Endothelial cell (in vitro differentiated cells): ENCODE measurements at regions not wholly inside any gene's neighbourhood (a gene's known extent, or its start where the extent isn't known, plus 50 kb on each side); places are given as distances from the start of the nearest gene placed in this dataset.

Experiments
- DNase-seq: peaks from one replicate; pipeline ENCODE4 v3.0.0; 2021; ENCODE audit warnings: low spot score
- H3K27ac Mint-ChIP-seq: one replicate; pipeline ENCODE4 v1.8.0; 2021; ENCODE audit warnings: mixed read lengths, inconsistent platforms; ENCODE audit not compliant: unreplicated experiment
- H3K27me3 Mint-ChIP-seq: one replicate; pipeline ENCODE4 v1.8.0; 2021; ENCODE audit warnings: mild to moderate bottlenecking, moderate library complexity, mixed read lengths, inconsistent platforms; ENCODE audit not compliant: unreplicated experiment
- H3K36me3 Mint-ChIP-seq: one replicate; pipeline ENCODE4 v1.8.0; 2021; ENCODE audit warnings: mild to moderate bottlenecking, low read depth, mixed read lengths, inconsistent platforms; ENCODE audit not compliant: unreplicated experiment
- H3K4me1 Mint-ChIP-seq: one replicate; pipeline ENCODE4 v1.8.0; 2021; ENCODE audit warnings: mild to moderate bottlenecking, mixed read lengths, inconsistent platforms; ENCODE audit not compliant: unreplicated experiment
- H3K4me3 Mint-ChIP-seq: one replicate; pipeline ENCODE4 v1.8.0; 2021; ENCODE audit warnings: mild to moderate bottlenecking, mixed read lengths, inconsistent platforms; ENCODE audit not compliant: unreplicated experiment
- H3K9me3 Mint-ChIP-seq: one replicate; pipeline ENCODE4 v1.8.0; 2021; ENCODE audit warnings: mixed read lengths, inconsistent platforms; ENCODE audit not compliant: unreplicated experiment
- TF ChIP-seq, protein P1 (sequence below): fragments of 200-600 bp; sonication (generic); IDR thresholded peaks from one replicate; pipeline ENCODE4 v1.5.0; 2021; ENCODE audit warnings: antibody characterized with exemption; ENCODE audit not compliant: unreplicated experiment

DNA sequence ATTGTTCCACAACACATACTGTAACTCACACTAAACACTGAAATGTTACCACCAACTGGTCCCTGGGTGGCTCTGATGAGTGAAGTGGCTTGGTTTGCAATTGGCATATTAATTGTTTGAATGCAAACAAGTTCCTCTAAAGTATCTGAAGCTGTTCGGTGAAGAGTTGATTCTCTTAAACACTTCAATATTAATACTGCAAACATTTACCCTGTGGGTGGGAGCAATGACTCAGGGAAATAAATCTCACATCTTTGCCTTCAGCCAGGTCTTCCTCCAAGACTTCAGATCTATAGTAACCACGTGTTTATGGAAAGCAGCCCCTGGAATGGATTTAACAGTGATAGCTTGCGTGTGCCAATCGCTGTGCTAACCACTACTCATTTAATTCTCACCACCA is 176.0 kb downstream of the MAFB start:
- no peaks in the 10 kb centered on the region for H3K9me3 Mint-ChIP-seq
- TF ChIP-seq, protein P1, sequence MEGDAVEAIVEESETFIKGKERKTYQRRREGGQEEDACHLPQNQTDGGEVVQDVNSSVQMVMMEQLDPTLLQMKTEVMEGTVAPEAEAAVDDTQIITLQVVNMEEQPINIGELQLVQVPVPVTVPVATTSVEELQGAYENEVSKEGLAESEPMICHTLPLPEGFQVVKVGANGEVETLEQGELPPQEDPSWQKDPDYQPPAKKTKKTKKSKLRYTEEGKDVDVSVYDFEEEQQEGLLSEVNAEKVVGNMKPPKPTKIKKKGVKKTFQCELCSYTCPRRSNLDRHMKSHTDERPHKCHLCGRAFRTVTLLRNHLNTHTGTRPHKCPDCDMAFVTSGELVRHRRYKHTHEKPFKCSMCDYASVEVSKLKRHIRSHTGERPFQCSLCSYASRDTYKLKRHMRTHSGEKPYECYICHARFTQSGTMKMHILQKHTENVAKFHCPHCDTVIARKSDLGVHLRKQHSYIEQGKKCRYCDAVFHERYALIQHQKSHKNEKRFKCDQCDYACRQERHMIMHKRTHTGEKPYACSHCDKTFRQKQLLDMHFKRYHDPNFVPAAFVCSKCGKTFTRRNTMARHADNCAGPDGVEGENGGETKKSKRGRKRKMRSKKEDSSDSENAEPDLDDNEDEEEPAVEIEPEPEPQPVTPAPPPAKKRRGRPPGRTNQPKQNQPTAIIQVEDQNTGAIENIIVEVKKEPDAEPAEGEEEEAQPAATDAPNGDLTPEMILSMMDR: no peak
- DNase-seq: no peak

DNA sequence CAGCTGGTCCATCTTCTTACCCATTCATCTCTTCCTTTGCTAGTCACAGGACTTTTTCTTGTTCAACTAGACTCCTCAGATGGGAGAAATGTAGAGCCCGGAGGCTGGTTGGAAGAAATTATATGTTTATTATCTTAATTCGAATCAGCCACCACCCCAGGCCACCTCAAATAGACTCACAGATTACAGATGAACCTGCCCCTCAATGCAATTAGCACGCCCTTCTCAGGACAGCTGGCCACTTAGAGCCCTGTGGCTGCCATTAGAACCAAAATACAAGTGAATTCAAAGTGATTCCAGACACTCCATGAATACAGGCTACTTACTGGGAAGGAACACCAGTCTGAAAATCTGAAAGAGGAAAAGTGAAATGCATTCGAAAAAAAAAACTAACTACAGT is 176.4 kb downstream of the MAFB start:
- H3K4me1 Mint-ChIP-seq: no peaks in the 10 kb centered on the region
- no peak overlapping the region for H3K27ac Mint-ChIP-seq
- no peaks in the 10 kb centered on the region for H3K9me3 Mint-ChIP-seq
- TF ChIP-seq, protein P1: no peak
- no peak overlapping the region for H3K4me3 Mint-ChIP-seq
- H3K27me3 Mint-ChIP-seq: no peaks in the 10 kb centered on the region
- no peaks in the 10 kb centered on the region for H3K36me3 Mint-ChIP-seq
- DNase-seq: no peak

More for the DNA sequence above, 176.0 kb downstream of the MAFB start:
- Mint-ChIP-seq H3K36me3 (no peaks in the 10 kb centered on the region), H3K4me3 (no peak overlapping the region), H3K27me3 (no peaks in the 10 kb centered on the region), H3K27ac (no peak overlapping the region), H3K4me1 (no peaks in the 10 kb centered on the region)

DNA sequence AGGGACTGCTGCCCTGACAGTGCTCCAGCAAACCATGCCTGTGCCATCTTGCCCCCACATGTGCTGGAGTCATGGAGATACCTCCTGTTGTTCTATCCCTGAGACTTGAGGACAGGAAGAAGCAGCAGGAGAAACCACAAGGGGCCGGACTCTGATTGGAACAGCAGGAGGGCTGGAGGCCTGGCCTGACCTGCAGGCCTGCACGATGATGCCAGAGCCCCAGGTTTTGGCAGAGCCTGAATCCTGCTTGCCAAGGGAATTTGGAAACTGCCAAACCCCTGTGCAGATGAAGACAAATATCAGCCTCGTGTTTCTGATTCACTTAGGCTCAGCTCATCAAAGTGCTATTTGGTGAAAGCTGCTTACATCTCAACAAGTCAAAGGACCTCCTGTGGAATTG is 177.6 kb downstream of the MAFB start:
- no peaks in the 10 kb centered on the region for H3K4me1 Mint-ChIP-seq
- H3K36me3 Mint-ChIP-seq: no peaks in the 10 kb centered on the region
- H3K4me3 Mint-ChIP-seq: no peak overlapping the region
- H3K9me3 Mint-ChIP-seq: no peaks in the 10 kb centered on the region
- TF ChIP-seq, protein P1: no peak
- H3K27me3 Mint-ChIP-seq: no peaks in the 10 kb centered on the region
- no peak for DNase-seq
- no peak overlapping the region for H3K27ac Mint-ChIP-seq

DNA sequence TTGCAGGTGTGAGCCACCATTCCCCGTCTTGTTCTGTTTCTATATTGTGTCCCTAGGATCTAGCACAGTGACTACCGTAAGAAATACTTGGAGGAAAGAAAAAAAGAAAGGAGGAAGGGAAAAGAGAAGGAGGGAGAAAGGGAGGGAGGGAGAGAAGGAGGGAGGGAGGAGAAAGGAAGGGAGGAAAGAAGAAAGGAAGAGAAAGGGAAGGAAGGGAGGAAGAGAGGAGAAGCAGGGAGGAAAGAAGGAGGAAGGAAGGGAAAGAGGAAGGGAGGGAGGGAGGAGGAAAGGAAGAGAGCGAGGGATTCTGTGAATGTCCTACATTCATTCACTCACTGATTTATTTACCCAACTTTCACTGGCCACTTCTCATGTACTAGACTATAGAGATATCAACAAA is 178.4 kb downstream of the MAFB start:
- Mint-ChIP-seq H3K4me3 (no peak overlapping the region), H3K27ac (no peak overlapping the region), H3K9me3 (no peaks in the 10 kb centered on the region)

DNA sequence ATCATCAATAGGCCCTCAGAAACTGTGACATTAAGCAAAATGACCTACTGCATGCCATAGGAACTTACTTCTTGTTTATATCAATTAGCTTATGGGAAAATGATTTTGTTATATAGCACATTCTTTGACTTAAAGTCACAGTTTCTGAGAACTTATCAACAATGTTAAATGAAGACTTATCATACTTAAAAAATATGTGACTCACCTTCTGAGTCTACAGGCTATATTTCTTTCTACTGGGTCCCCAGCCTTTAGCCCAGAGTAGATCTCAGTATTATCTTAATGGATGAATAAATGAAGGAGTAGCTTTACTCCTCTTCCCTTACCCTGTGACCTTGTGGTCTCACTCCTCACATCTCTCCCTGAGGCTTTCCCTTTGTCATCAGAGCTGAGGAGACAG is 180.2 kb downstream of the MAFB start:
- H3K4me1 Mint-ChIP-seq: no peaks in the 10 kb centered on the region

More for the DNA sequence above, 178.4 kb downstream of the MAFB start:
- Mint-ChIP-seq H3K27me3 (no peaks in the 10 kb centered on the region), H3K4me1 (no peaks in the 10 kb centered on the region), H3K36me3 (no peaks in the 10 kb centered on the region)
- no peak for DNase-seq
- TF ChIP-seq, protein P1: no peak

More for the DNA sequence above, 180.2 kb downstream of the MAFB start:
- no peak overlapping the region for H3K27ac Mint-ChIP-seq
- no peaks in the 10 kb centered on the region for H3K27me3 Mint-ChIP-seq
- no peaks in the 10 kb centered on the region for H3K9me3 Mint-ChIP-seq
- H3K4me3 Mint-ChIP-seq: no peak overlapping the region
- H3K36me3 Mint-ChIP-seq: no peaks in the 10 kb centered on the region
- no peak for DNase-seq
- TF ChIP-seq, protein P1: no peak
